HG03039 (cell line): ENCODE measurements at regions not wholly inside any gene's neighbourhood (a gene's known extent, or its start where the extent isn't known, plus 50 kb on each side); places are given as distances from the start of the nearest gene placed in this dataset.

Experiments used
- ATAC-seq: cut with Tn5 transposase; IDR thresholded peaks from one replicate; pipeline ENCODE4 v1.9.1; 2021; ENCODE audit warnings: mild to moderate bottlenecking, moderate library complexity; ENCODE audit not compliant: unreplicated experiment

DNA sequence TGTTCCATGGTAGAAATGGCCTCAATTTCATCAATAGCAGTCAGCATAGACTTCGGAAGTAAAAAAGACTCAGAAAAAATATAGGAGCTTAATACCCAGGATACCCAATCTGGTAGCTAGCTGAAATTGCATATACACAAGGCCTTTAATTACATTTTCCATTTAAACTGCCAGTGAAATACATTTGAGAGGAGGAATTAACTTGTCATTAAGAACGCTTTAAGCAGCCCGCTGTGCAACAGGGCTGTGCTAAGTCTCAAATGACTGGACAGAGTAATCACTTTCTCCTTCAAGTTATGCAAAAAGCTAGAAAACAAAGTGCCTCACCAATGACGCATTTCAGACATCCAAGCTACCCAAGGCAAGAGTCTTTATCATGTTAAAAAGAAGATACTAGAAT lies 558.8 kb downstream of the MBD2 start:
- ATAC-seq, result no peak

DNA sequence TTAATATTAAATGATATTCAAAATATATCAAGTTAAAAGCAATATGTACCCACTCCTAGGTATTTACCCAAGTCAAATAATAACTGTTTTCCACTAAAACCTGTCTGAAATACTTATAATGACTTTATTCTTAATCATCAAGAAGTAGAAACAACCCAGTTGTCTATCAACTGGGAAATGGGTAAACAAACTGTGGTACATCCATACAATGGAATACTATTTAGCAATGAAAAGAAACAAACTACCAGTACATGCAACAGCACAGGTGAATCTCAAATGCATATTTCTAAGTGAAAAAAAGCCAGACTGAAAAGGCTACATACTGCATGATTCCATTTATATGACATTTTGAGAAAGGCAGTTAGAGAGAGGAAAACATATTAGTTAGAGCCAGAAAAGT lies 559.9 kb downstream of the MBD2 start:
- no peak for ATAC-seq

DNA sequence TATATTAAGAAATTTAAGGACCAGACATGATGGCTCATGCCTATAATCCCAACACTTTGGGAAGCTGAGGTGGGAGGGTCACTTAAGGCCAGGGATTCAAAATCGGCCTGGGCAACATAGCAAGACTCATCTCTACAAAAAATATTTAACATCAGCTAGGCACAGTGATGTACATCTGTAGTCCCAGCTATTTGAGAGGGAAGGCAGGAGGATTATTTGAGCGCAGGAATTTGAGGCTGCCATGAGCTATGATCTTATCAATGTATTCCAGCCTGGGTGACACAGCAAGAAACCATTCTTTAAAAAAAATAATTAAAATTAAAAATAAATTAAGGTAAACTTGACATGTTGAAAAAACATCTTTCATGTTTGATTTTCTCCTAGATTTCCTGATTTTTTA lies 564.2 kb downstream of the MBD2 start:
- ATAC-seq, result no peak

DNA sequence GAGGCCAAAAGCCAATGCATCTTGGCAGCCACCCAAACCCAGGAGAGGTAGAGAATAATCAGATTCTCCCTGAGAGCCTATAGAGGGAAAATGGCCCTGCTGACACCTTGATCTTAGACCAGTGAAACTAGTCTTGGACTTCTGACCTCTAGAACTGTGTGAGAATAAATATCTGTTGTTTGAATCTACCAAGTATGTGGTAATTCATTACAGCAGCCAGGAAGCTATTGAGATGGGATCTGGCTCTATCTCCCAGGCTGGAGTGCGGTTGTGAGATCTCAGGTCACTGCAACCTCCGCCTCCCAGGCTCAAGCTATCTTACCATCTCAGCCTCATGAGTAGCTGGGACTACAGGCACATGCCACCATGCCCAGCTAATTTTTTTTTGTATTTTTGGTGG lies 567.2 kb downstream of the MBD2 start:
- no peak for ATAC-seq

DNA sequence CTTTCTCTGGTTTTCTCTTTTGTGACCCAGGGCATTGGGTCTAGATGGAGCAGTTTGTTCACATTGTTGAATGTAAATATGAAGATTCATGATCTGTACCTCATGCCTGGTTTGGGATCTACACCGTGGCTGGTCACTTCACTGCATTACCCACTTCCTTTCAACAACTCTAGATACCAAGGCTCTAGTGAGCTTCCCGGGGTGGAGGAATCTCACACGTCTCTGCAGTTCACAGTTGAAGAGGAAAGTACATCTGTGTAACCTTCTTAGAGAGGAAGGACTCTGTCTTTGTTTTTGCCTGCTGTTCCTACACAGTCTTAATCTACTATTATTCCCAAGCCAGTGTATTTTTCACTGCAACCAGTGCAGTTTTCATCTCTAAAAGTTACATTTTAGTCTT lies 574.8 kb downstream of the MBD2 start:
- no peak for ATAC-seq

DNA sequence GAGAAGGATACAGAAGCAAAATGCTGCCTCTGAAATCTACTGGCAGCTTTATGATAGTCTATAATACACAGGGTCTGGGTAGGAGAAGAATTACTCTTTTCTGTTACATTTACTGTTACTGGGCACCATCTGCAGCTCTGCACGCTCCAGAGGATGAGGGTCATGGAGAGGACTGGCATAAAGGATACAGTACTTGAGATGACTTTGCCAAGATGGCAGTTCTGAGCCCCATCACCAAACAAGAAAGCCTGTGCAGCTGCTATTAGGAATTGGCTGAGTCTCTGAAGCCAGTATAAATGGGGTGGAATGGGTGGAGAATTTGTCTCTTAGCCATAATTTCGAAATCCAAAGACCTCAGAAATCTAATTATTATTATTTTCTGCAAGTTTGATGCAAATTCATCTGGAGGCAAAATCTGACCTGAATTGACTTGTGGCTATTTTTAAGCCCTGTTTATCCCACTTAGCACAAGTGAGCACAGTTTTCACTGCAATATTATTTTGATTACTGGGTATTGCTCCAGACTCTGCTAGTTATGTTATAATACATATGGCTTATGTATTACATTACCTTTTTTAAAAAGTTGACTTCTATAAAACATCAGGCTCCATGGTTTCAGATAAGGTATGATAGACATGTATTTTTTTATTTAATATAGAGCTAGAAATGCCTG lies 579.5 kb downstream of the MBD2 start:
- no peak for ATAC-seq

DNA sequence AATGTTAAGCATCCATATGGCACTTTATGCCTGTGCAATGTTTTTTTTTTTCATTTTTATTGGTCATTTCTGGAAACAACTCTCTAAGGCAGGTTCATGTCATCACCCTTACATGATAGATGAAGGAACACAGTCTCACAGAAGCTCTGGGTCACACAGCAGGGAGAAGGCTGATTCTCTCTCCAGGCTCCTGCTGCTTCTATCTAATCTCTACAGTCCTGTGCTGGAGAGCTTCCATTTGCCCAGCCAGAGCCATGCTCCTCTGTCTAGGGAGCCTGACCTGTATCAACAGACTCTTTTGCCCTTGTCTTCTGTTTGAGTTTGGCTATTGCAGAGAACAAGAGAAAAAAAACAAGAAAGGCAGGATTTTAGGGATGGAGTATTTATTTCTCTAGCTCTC lies 584.8 kb downstream of the MBD2 start:
- ATAC-seq, result no peak

DNA sequence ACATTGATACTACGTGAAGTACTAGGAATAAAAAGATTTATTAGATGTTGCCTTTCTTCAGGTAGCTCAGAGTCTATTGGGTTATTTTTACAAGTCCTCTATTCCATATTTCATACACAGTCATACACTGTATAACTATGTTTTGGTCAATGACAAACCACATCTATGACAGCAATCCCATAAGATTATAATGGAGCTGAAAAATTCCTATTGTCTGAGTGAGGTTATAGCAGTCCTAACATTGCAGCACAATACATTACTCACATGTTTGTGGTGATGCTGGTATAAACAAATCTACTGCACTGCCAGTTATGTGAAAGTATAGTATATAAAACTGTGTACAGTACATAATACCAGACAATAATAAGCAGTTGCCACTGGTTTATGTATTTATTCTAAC lies 595.1 kb downstream of the MBD2 start:
- ATAC-seq, result no peak

DNA sequence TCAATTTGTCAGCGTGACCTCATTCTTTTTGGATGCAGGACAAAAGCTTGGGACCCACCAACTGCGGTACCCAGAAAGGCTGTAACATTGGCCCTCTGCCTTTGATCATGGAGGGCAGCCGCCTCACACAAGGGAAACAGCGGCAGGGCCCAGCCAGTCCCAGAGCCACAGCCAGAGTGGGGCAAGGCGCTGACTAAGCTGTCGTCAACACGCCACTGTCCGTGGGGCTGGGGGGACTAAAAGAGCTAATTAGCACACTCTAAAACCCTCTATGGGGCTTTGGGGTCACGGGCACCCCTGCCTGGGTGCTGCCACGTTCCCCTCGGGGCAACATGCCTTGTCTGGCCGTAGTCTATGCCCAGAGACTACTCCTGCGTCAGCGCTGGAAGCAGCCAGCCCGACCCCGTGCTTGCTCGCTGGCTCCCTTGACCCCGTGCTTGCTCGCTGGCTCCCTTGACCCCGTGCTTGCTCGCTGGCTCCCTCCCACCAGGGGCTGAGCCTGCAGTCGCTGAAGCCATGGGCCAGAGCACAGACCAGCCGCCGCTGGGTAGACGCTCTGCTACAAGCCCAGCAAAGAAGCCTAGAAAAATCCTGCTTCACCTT lies 598.4 kb downstream of the MBD2 start:
- ATAC-seq, result no peak

DNA sequence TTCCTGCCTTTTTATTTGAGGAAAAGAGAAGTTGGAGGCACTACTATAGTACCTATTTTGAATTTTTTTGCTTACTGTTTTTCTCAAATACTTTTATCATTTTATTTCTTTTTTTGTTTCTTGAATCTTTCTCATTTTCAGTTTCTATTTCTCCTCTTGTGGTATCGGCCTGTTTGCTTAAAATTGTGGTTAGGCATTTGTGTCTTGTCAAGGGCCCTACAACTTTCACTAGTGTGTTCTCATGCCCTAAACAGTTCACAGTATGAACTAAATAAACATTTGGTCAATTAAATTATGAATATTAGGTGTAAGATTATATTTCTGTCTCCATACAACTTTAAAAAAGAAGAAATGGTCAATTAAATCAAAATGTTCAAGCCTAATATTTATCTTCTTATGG lies 613.5 kb downstream of the MBD2 start:
- ATAC-seq, result no peak

DNA sequence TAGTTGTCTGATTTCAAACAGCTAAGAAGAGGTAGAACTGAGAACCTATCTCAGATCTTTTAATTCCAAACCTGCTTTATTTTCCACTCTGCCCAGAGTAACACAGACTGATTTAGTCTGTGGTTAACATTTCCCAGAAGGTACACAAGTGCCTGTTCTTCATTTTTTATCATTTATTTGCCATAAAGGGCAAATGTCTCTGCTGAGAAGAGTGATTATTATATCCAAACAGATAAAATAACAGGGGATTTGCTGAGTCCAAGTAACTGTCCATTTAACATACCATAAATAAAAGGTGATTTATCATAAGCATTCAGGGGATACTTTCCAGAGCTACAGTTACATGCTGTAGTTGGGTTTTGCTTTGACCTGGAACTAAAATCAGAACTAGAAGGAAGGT lies 617.7 kb downstream of the MBD2 start:
- ATAC-seq, result no peak

DNA sequence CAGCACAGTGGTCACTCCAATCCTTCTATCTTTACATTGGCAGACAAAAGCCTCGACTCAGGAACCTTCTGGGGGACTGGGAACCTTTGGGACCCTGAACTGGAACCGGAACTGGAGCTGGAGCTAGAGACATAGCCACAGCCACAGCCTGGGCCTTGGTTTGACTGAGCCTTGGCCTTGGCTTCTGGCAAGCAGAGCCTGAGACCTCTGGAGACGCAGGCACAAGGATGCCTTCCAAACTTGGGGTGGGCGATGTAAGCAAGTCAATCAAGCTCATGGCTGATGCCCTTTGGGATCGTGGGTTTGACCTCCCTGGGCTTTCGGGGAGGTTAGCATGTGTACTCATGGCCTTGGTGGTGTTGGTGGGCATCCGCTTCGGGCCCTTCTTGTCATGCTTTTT lies 619.3 kb downstream of the MBD2 start:
- no peak for ATAC-seq

DNA sequence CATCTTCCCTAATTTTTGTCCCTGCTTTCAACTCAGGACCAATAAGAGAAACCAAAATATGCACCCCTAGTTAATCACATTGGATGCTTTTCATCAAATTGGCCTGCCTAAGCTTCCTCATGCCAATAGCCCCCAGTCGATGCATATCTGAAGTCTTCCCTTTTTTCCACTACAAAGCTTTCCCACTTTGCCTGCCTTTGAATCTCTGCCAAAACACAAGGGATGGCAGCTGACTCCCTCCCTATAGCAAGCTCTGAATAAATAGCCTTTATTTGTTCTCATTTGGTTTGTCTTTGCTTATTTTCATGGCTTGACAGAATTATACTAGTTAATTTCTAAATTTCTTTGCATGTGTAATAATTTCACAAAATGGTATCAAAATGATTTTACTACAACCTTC lies 621.2 kb downstream of the MBD2 start:
- ATAC-seq, result no peak

DNA sequence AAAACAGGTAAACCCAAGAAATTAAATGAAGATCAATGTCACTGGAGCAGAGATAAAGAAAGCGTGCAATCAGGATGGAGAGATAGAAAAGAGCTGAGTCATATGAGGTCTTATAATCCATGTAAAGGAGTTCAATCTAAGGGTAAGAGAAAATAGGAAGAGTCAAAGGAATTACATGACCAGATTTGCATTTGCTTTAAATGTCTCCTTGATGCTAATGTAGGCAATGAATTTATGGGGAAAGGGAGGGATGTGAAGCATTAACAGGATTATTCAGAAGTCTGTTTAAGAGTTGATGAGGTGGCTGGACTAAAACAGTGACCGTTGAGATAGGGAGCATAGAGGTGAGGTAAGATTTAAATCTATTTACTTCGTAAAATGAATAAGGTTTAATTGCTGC lies 623.1 kb downstream of the MBD2 start:
- ATAC-seq, result no peak

DNA sequence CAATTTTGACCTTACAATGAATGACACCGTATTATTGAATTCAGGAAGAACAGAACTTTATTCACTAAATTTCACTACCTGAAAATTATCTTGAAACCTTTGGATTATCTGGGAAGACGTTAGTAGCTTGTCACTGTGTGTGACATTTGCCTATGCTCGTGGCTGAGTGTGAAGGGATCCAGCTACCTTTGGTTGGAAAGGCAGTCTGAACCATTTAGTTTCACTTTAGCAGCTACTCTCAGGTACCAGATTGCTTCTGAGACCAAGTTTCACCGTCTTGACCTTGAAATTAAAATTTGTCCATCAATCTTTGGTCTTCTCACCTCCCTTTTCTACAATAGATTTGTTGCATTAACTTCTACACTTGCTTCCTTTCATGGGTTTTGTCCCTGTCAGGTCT lies 637.5 kb downstream of the MBD2 start:
- ATAC-seq, result no peak
